ENCODE measurements at regions not wholly inside any gene's neighbourhood (a gene's known extent, or its start where the extent isn't known, plus 50 kb on each side); places are given as distances from the start of the nearest gene placed in this dataset.

DNA sequence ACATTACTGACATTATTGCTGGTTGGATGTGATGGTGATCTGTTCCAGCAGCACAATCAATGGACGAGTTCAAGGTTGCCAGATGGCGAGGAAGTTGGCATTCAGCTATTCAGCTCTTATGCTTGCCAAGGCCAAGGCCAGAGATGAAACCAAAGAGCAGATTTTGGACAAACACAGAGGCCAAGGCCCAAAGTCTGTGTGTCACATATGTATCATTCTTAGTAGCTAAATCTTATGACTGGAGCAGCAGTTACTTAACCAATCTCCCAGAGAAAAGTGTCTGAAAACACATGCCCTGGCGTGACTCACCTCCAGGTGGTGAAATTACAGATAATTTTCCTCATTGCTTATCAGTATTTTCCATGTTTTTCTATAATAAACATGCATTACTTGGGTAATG is 189.0 kb upstream of the EGFLAM start:
- H3K9me3 ChIP-seq (ENCODE audit: control insufficient read depth, insufficient read depth, low read length): no peaks in the 10 kb centered on the region
- no peaks in the 10 kb centered on the region for H3K27me3 ChIP-seq (ENCODE audit: control insufficient read depth, insufficient read depth, low read length)
- no peak overlapping the region for H3K27ac ChIP-seq (ENCODE audit: low read depth, low read length)
- H3K4me3 ChIP-seq (ENCODE audit: low read depth, low read length): no peak overlapping the region
- H3K4me1 ChIP-seq (ENCODE audit: control insufficient read depth, insufficient read depth, low read length): no peaks in the 10 kb centered on the region
- no peak overlapping the region for H3K9ac ChIP-seq (ENCODE audit: low read depth, low read length)
- H3K36me3 ChIP-seq (ENCODE audit: control insufficient read depth, insufficient read depth, low read length): no peaks in the 10 kb centered on the region

DNA sequence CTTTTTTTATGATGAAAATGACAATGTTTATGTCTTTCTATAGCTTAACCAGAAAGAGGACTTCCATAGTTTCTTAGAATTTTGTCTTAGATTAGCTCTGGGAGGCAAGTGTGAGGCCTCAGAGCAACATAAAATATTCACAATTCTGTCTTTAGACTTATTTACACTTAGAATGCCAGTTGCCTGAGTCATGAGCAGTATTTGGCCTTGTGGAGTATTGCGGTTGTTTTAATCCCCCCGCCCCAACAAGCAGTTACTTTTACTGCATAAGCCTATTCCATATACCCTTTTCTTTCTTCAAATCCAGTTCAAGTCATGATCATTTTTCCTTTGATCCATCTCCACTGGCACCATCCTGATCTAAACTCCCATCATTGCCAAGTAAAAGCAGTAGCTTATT is 198.0 kb upstream of the EGFLAM start:
- H3K4me1 ChIP-seq (ENCODE audit: control insufficient read depth, insufficient read depth, low read length): no peaks in the 10 kb centered on the region
- H3K27ac ChIP-seq (ENCODE audit: low read depth, low read length): no peak overlapping the region
- no peaks in the 10 kb centered on the region for H3K36me3 ChIP-seq (ENCODE audit: control insufficient read depth, insufficient read depth, low read length)
- no peaks in the 10 kb centered on the region for H3K27me3 ChIP-seq (ENCODE audit: control insufficient read depth, insufficient read depth, low read length)
- no peaks in the 10 kb centered on the region for H3K9me3 ChIP-seq (ENCODE audit: control insufficient read depth, insufficient read depth, low read length)
- H3K4me3 ChIP-seq (ENCODE audit: low read depth, low read length): no peak overlapping the region
- no peak overlapping the region for H3K9ac ChIP-seq (ENCODE audit: low read depth, low read length)

DNA sequence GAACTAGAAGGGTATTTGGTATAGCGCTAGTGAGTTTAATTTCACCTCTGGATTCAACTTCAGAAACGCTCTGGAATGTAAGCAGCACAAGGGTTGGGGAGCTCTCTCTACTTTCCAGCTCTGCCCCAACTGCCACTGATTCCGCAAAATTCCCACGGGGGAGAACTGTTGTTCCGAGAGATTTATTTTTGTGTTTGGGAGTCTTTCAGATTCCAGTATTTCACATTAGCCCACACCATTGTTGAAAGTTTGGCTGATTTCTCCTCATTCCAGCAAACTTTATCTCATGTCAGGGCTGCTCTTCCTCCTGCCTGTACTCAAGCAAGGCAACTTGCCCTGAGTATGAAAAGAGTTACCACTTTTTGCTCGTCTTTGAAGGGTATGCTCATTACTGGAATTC is 198.5 kb upstream of the EGFLAM start:
- Histone ChIP-seq H3K27me3 (ENCODE audit: control insufficient read depth, insufficient read depth, low read length) (no peaks in the 10 kb centered on the region), H3K9ac (ENCODE audit: low read depth, low read length) (no peak overlapping the region), H3K27ac (ENCODE audit: low read depth, low read length) (no peak overlapping the region), H3K4me1 (ENCODE audit: control insufficient read depth, insufficient read depth, low read length) (no peaks in the 10 kb centered on the region), H3K9me3 (ENCODE audit: control insufficient read depth, insufficient read depth, low read length) (no peaks in the 10 kb centered on the region), H3K4me3 (ENCODE audit: low read depth, low read length) (no peak overlapping the region), H3K36me3 (ENCODE audit: control insufficient read depth, insufficient read depth, low read length) (no peaks in the 10 kb centered on the region)

DNA sequence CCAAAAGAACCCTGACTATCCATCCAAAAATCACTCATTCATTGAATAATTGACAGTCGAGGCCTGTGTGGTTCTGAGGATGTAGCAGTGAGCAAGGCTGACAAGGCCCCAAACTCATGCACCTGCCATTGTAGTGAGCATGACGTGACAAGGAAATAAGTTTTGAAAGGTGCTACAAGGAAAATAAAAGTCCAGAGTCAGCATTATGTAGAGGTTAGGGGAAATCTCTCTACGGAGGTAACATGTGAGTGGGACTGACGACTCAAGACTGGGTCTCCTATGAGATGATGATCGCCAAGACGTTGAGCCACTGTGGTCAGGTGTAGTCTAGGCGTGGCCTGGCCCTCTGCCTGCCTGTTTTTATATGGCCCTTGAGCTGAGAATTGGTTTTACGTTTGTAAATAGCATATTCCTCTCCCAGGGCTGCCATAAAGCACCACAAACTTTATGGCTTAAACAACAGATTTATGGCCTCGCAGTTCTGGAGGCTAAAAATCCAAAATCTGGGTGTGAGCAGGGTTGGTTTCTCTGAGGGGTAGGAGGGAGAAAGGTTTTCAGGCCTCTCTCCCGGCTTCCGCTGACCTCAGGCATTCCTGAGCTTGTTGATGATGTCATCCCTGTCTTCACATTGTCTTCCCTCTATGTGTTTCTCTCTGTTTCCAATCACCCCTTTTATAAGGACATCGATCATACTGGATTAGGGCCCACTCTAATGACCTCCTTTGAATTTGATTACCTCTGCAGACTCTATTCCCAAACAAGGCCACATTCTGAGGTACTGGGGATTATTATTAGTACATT is 206.4 kb upstream of the EGFLAM start:
- Histone ChIP-seq H3K4me3 (ENCODE audit: low read depth, low read length) (no peak overlapping the region), H3K36me3 (ENCODE audit: control insufficient read depth, insufficient read depth, low read length) (no peaks in the 10 kb centered on the region), H3K9ac (ENCODE audit: low read depth, low read length) (no peak overlapping the region), H3K27me3 (ENCODE audit: control insufficient read depth, insufficient read depth, low read length) (no peaks in the 10 kb centered on the region), H3K27ac (ENCODE audit: low read depth, low read length) (no peak overlapping the region), H3K9me3 (ENCODE audit: control insufficient read depth, insufficient read depth, low read length) (no peaks in the 10 kb centered on the region), H3K4me1 (ENCODE audit: control insufficient read depth, insufficient read depth, low read length) (0 out of 2 replicates have a peak, but pooled peaks cover 6% of the 10 kb centered on the region)

DNA sequence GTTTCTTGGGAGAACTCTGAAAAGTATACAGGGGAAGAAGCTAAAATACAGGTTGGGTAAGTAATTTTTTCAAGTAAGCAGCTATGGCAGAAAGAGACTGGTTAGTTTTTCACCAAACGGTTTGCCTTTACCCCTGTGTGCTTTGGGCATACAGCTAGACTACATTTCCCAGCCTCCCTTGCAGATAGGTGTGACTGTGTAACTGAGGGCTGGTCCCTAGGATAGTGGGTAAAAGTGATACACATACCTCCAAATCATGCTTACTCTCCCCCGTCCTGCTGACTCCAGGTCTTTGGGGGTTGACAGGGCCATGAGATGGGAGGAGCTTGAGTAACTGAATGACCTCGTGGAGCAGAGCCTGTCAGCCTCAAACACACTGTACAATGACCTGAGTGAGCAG is 208.6 kb upstream of the GDNF start:
- no peaks in the 10 kb centered on the region for H3K36me3 ChIP-seq (ENCODE audit: control insufficient read depth, insufficient read depth, low read length)
- no peak overlapping the region for H3K4me3 ChIP-seq (ENCODE audit: low read depth, low read length)
- H3K4me1 ChIP-seq (ENCODE audit: control insufficient read depth, insufficient read depth, low read length): 0 out of 2 replicates have a peak, but pooled peaks cover 6% of the 10 kb centered on the region
- H3K27me3 ChIP-seq (ENCODE audit: control insufficient read depth, insufficient read depth, low read length): no peaks in the 10 kb centered on the region
- H3K9me3 ChIP-seq (ENCODE audit: control insufficient read depth, insufficient read depth, low read length): no peaks in the 10 kb centered on the region
- H3K9ac ChIP-seq (ENCODE audit: low read depth, low read length): no peak overlapping the region
- no peak overlapping the region for H3K27ac ChIP-seq (ENCODE audit: low read depth, low read length)

DNA sequence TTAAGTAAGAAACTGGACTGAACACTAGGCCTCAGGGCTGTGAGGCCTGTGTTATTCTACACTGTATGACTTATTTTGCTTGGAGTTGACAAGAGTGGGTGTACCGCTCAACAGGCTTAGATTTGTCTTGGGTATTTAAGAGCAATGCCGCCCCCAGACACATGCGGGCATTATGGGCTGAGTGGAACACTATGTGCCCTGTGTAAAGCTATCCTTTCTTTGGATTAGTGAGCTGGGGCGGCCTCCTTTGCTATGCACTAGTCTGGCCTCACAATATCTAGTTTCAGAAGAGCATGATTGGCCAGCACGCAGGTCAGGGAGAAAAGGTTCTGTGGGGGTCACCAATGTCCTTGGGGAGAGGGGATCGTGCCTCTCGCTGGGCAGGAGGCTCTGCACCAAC is 206.3 kb upstream of the GDNF start:
- H3K36me3 ChIP-seq (ENCODE audit: control insufficient read depth, insufficient read depth, low read length): no peaks in the 10 kb centered on the region
- no peaks in the 10 kb centered on the region for H3K27me3 ChIP-seq (ENCODE audit: control insufficient read depth, insufficient read depth, low read length)
- no peaks in the 10 kb centered on the region for H3K9me3 ChIP-seq (ENCODE audit: control insufficient read depth, insufficient read depth, low read length)
- 0 out of 2 replicates have a peak, but pooled peaks cover 6% of the 10 kb centered on the region for H3K4me1 ChIP-seq (ENCODE audit: control insufficient read depth, insufficient read depth, low read length)
- H3K27ac ChIP-seq (ENCODE audit: low read depth, low read length): no peak overlapping the region
- H3K9ac ChIP-seq (ENCODE audit: low read depth, low read length): no peak overlapping the region
- no peak overlapping the region for H3K4me3 ChIP-seq (ENCODE audit: low read depth, low read length)

DNA sequence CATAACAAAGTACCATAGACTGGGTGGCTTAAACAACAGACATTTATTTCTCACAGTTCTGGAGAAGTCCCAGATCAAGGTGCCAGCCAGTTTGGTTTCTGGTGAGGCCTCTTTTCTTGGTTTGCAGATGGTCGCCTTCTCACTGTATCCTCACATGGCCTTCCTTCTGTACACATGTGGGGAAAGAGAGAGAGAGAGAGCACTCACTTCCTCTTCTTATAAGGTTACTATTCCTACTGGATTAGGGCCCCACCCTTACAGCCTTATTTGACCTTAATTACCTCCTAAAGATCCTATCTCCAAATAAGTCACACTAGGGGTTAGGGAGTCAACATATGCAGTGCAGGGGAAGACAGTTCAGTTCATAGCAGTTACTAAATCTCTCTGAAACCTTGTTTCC is 205.6 kb upstream of the GDNF start:
- Histone ChIP-seq H3K27me3 (ENCODE audit: control insufficient read depth, insufficient read depth, low read length) (no peaks in the 10 kb centered on the region), H3K9ac (ENCODE audit: low read depth, low read length) (no peak overlapping the region), H3K27ac (ENCODE audit: low read depth, low read length) (no peak overlapping the region), H3K9me3 (ENCODE audit: control insufficient read depth, insufficient read depth, low read length) (no peaks in the 10 kb centered on the region), H3K4me3 (ENCODE audit: low read depth, low read length) (no peak overlapping the region), H3K4me1 (ENCODE audit: control insufficient read depth, insufficient read depth, low read length) (0 out of 2 replicates have a peak, but pooled peaks cover 6% of the 10 kb centered on the region), H3K36me3 (ENCODE audit: control insufficient read depth, insufficient read depth, low read length) (no peaks in the 10 kb centered on the region)

DNA sequence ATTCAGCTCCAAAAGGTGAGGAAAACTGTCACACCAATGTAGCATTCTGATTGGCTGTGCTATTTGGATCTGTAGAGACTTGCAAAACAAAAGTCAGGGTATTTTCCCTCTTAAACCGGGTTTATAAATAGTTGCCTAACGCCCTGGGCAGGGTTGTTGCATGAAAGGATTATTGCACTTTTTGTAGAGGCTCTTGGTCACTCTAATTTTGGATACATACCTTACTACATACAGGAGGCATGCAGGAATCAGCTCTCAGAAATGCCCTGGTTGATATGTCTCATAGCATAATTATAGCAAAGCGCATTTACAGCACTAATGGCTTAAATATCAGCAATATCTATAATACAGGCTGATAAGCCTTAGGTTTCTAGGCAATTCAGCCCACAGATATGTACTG is 200.0 kb upstream of the GDNF start:
- H3K9me3 ChIP-seq (ENCODE audit: control insufficient read depth, insufficient read depth, low read length): no peaks in the 10 kb centered on the region
- no peak overlapping the region for H3K9ac ChIP-seq (ENCODE audit: low read depth, low read length)
- no peaks in the 10 kb centered on the region for H3K27me3 ChIP-seq (ENCODE audit: control insufficient read depth, insufficient read depth, low read length)
- no peak overlapping the region for H3K4me3 ChIP-seq (ENCODE audit: low read depth, low read length)
- H3K4me1 ChIP-seq (ENCODE audit: control insufficient read depth, insufficient read depth, low read length): no peaks in the 10 kb centered on the region
- no peaks in the 10 kb centered on the region for H3K36me3 ChIP-seq (ENCODE audit: control insufficient read depth, insufficient read depth, low read length)
- H3K27ac ChIP-seq (ENCODE audit: low read depth, low read length): no peak overlapping the region

DNA sequence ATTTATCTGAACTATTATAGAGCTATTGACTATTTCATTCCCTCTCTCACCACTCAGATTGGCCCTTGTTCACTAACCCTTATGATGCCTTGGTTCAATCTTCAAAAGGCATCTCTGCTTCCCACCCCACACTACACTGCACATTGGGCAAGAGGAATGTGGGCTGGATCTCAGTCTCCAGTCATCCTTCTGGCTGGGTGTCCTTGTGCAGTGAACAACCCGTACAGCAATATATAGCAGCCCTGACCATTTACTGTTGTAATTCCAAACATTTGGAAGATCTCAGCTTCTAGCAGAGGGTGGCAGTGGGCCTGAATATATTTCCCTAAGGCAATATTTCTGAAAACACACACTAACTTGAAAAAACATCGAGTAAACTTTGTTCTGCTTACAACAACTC is 199.2 kb upstream of the GDNF start:
- Histone ChIP-seq H3K4me1 (ENCODE audit: control insufficient read depth, insufficient read depth, low read length) (0 out of 2 replicates have a peak, but pooled peaks cover 1% of the 10 kb centered on the region), H3K27me3 (ENCODE audit: control insufficient read depth, insufficient read depth, low read length) (no peaks in the 10 kb centered on the region), H3K27ac (ENCODE audit: low read depth, low read length) (no peak overlapping the region), H3K9ac (ENCODE audit: low read depth, low read length) (no peak overlapping the region), H3K4me3 (ENCODE audit: low read depth, low read length) (no peak overlapping the region), H3K36me3 (ENCODE audit: control insufficient read depth, insufficient read depth, low read length) (no peaks in the 10 kb centered on the region), H3K9me3 (ENCODE audit: control insufficient read depth, insufficient read depth, low read length) (no peaks in the 10 kb centered on the region)

DNA sequence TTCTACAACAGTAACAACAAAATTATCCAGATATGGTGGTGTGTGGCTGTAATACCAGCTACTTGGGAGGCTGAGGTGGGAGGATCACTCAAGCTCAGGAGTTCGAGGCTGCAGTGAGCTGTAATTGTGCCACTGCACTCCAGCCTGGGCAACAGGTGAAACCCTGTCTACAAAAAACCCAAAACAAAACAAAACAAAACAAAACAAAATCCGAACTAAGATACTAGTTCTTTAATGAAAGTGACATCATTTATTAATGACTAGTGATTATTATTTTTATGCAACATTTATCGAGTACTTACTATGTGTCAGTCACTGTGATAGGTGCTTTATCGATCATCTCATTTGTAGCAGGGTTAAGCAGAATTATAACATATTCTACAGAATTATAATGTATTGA is 196.9 kb upstream of the GDNF start:
- Histone ChIP-seq H3K27ac (ENCODE audit: low read depth, low read length) (no peak overlapping the region), H3K27me3 (ENCODE audit: control insufficient read depth, insufficient read depth, low read length) (no peaks in the 10 kb centered on the region), H3K9ac (ENCODE audit: low read depth, low read length) (no peak overlapping the region), H3K9me3 (ENCODE audit: control insufficient read depth, insufficient read depth, low read length) (no peaks in the 10 kb centered on the region), H3K4me3 (ENCODE audit: low read depth, low read length) (no peak overlapping the region), H3K36me3 (ENCODE audit: control insufficient read depth, insufficient read depth, low read length) (no peaks in the 10 kb centered on the region), H3K4me1 (ENCODE audit: control insufficient read depth, insufficient read depth, low read length) (0 out of 2 replicates have a peak, but pooled peaks cover 2% of the 10 kb centered on the region)

DNA sequence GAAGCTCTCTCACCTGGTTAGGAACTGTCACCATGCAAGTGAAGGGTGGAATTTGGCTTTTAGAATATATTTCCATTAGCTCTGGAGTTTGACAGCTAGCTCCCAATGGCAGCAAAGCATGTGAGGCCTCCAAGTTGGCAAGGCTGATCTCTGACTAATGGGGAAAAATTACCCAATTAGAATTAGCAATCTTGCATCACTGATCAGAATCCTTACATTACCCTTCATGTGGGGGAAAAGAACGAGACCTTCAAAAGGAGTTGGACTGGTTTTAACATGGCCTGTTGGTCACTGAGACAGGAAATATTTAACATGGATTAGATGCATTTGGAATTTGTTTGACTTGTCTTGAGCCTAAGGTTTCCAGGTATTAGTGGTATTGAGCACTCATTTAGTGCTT is 192.3 kb upstream of the GDNF start:
- Histone ChIP-seq H3K36me3 (ENCODE audit: control insufficient read depth, insufficient read depth, low read length) (no peaks in the 10 kb centered on the region), H3K27ac (ENCODE audit: low read depth, low read length) (no peak overlapping the region), H3K9me3 (ENCODE audit: control insufficient read depth, insufficient read depth, low read length) (no peaks in the 10 kb centered on the region), H3K27me3 (ENCODE audit: control insufficient read depth, insufficient read depth, low read length) (no peaks in the 10 kb centered on the region), H3K9ac (ENCODE audit: low read depth, low read length) (no peak overlapping the region), H3K4me1 (ENCODE audit: control insufficient read depth, insufficient read depth, low read length) (0 out of 2 replicates have a peak, but pooled peaks cover 2% of the 10 kb centered on the region), H3K4me3 (ENCODE audit: low read depth, low read length) (no peak overlapping the region)

Data from HUES48 (cell line).